NB4 (cell line): ENCODE measurements at regions not wholly inside any gene's neighbourhood (a gene's known extent, or its start where the extent isn't known, plus 50 kb on each side); places are given as distances from the start of the nearest gene placed in this dataset.

ENCODE experiments used
- POLR2A ChIP-seq: IDR thresholded peaks from 2 replicates; pipeline ENCODE4 v1.6.1; 2011; ENCODE audit warnings: mild to moderate bottlenecking; ENCODE audit not compliant: insufficient read length; ENCODE audit errors: extremely low read depth
- TF ChIP-seq, protein P1 (sequence below): IDR thresholded peaks from 2 replicates; pipeline ENCODE4 v1.6.1; 2011; ENCODE audit warnings: low read depth, low read length
- TF ChIP-seq, protein P2 (sequence below): IDR thresholded peaks from one replicate; pipeline ENCODE4 v1.5.1; 2012; ENCODE audit warnings: low read depth, low read length

DNA sequence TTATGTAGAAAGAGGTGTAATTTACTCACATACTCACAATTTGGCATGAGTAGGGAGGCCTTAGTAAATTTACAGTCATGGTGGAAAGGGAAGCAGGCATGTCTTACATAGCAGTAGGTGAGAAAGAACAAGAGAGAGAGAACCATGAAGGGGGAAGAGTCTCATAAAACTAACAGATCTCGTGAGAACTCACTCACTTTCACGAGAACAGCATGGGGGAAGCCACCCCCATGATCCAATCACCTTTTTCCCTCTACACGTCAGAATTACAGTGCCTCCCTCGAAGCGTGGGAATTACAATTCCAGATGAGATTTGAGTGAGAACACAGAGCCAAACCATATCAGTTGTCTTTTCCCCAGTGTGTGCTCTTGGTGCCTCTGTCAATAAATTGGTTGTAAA, 855.3 kb downstream of the TBL1XR1 start:
- TF ChIP-seq, protein P1, sequence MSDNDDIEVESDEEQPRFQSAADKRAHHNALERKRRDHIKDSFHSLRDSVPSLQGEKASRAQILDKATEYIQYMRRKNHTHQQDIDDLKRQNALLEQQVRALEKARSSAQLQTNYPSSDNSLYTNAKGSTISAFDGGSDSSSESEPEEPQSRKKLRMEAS = no peak
- TF ChIP-seq, protein P2, sequence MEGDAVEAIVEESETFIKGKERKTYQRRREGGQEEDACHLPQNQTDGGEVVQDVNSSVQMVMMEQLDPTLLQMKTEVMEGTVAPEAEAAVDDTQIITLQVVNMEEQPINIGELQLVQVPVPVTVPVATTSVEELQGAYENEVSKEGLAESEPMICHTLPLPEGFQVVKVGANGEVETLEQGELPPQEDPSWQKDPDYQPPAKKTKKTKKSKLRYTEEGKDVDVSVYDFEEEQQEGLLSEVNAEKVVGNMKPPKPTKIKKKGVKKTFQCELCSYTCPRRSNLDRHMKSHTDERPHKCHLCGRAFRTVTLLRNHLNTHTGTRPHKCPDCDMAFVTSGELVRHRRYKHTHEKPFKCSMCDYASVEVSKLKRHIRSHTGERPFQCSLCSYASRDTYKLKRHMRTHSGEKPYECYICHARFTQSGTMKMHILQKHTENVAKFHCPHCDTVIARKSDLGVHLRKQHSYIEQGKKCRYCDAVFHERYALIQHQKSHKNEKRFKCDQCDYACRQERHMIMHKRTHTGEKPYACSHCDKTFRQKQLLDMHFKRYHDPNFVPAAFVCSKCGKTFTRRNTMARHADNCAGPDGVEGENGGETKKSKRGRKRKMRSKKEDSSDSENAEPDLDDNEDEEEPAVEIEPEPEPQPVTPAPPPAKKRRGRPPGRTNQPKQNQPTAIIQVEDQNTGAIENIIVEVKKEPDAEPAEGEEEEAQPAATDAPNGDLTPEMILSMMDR = no peak
- no peak for TF ChIP-seq POLR2A
